Epithelial cell of esophagus (primary cell): ENCODE measurements at regions not wholly inside any gene's neighbourhood (a gene's known extent, or its start where the extent isn't known, plus 50 kb on each side); places are given as distances from the start of the nearest gene placed in this dataset.

Experiments used
- DNase-seq: peaks from one replicate; pipeline ENCODE4 v3.0.0; 2010; ENCODE audit warnings: low read depth
- H3K4me3 ChIP-seq: 2 replicates; pipeline ENCODE4 v1.5.1; 2011; ENCODE audit warnings: mild to moderate bottlenecking, low read length, control low read depth
- TF ChIP-seq, protein P1 (sequence below): IDR thresholded peaks from 2 replicates; pipeline ENCODE4 v1.5.1; 2011; ENCODE audit warnings: low read depth, mild to moderate bottlenecking, low read length, control low read depth, inconsistent platforms; ENCODE audit not compliant: insufficient read depth; ENCODE audit errors: missing control alignments

GRCh38 chr9:20012232-20012631 lies 223.4 kb upstream of the SLC24A2 start:
- TF ChIP-seq, protein P1, sequence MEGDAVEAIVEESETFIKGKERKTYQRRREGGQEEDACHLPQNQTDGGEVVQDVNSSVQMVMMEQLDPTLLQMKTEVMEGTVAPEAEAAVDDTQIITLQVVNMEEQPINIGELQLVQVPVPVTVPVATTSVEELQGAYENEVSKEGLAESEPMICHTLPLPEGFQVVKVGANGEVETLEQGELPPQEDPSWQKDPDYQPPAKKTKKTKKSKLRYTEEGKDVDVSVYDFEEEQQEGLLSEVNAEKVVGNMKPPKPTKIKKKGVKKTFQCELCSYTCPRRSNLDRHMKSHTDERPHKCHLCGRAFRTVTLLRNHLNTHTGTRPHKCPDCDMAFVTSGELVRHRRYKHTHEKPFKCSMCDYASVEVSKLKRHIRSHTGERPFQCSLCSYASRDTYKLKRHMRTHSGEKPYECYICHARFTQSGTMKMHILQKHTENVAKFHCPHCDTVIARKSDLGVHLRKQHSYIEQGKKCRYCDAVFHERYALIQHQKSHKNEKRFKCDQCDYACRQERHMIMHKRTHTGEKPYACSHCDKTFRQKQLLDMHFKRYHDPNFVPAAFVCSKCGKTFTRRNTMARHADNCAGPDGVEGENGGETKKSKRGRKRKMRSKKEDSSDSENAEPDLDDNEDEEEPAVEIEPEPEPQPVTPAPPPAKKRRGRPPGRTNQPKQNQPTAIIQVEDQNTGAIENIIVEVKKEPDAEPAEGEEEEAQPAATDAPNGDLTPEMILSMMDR: no peak
- DNase-seq: no peak
- H3K4me3 ChIP-seq: no peak overlapping the region

DNA sequence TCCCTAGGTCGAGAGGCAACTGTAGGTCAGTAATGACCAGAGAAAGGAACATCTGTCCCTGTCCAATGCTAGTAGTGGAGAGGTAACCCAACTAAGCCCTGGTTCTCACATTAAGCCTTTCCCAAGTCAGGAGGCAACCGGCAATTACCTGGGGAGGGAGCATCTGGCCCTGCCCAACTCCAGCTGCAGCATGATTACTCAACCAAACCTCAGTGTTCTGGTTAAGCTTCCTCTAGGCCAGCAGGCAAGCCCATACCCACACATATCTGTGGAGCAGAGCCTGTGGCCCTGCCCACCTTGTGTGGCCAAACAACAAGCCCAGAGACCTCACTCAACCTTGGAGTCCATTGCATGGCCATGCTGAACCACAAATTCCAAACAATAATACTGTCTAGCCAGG lies 220.8 kb upstream of the SLC24A2 start:
- TF ChIP-seq, protein P1: no peak
- H3K4me3 ChIP-seq: no peak overlapping the region
- peak; percentile 38 for DNase-seq

GRCh38 chr9:20002011-20002410 lies 213.2 kb upstream of the SLC24A2 start:
- TF ChIP-seq, protein P1: no peak
- DNase-seq: no peak

GRCh38 chr9:20001058-20001457 lies 212.2 kb upstream of the SLC24A2 start:
- TF ChIP-seq, protein P1: no peak
- H3K4me3 ChIP-seq: no peak overlapping the region
- no peak for DNase-seq

More at GRCh38 chr9:20002011-20002410, 213.2 kb upstream of the SLC24A2 start:
- no peak overlapping the region for H3K4me3 ChIP-seq

- TF ChIP-seq, protein P1: no peak
- H3K4me3 ChIP-seq: no peak overlapping the region
- DNase-seq: peak; percentile 96
Observed at GRCh38 chr9:19999491-20000057, 210.7 kb upstream of the SLC24A2 start.

- DNase-seq: peak; percentile 52
- H3K4me3 ChIP-seq: no peak overlapping the region
- TF ChIP-seq, protein P1: no peak
Observed at GRCh38 chr9:19998823-19999455, 210.1 kb upstream of the SLC24A2 start.

DNA sequence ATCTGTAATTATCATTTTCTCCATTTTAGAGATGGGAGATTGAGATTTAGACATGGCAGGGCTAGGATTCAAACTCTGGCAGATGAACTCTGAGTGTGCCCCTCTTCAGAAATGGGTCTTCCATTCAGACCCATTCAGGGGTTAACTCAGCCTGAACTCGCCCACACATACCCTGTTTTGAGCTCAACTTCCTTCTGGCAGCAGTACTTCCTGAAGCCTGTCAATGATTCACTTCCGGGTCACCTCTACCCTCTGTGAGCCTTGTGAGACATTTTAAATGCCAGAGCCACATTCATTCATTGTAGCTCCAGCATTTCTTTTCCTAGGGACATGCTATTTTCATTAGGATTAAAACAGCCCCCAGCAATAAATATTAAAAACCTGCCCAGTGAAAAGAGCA lies 209.3 kb upstream of the SLC24A2 start:
- TF ChIP-seq, protein P1: no peak
- DNase-seq: peak; percentile 57
- H3K4me3 ChIP-seq: no peak overlapping the region
